Mononuclear cell (primary cell): ENCODE measurements at regions not wholly inside any gene's neighbourhood (a gene's known extent, or its start where the extent isn't known, plus 50 kb on each side); places are given as distances from the start of the nearest gene placed in this dataset.

Experiments
- H3K27me3 ChIP-seq: 2 replicates; pipeline ENCODE4 v1.6.0; 2011; ENCODE audit warnings: low read length, control low read depth; ENCODE audit not compliant: insufficient read depth
- H3K4me1 ChIP-seq: 2 replicates; pipeline ENCODE4 v1.5.1; 2011; ENCODE audit warnings: mild to moderate bottlenecking, low read length, control low read depth; ENCODE audit not compliant: insufficient read depth
- H3K4me3 ChIP-seq: 2 replicates; pipeline ENCODE4 v1.5.1; 2011; ENCODE audit warnings: mild to moderate bottlenecking, low read length, moderate library complexity
- H3K9me3 ChIP-seq: 2 replicates; pipeline ENCODE4 v1.5.1; 2011; ENCODE audit warnings: low read depth, mild to moderate bottlenecking, control low read depth, low read length

- Histone ChIP-seq H3K4me3 (no peak overlapping the region), H3K27me3 (no peaks in the 10 kb centered on the region), H3K4me1 (no peaks in the 10 kb centered on the region), H3K9me3 (peaks cover 17% of the 10 kb centered on the region)
Measured at GRCh38 chr10:20726381-20726780, 170.7 kb downstream of the NEBL start.

- Histone ChIP-seq H3K4me3 (no peak overlapping the region), H3K4me1 (no peaks in the 10 kb centered on the region), H3K9me3 (peaks cover 9% of the 10 kb centered on the region), H3K27me3 (no peaks in the 10 kb centered on the region)
Measured at GRCh38 chr10:20714979-20715378, 182.1 kb downstream of the NEBL start.

GRCh38 chr10:20714518-20714917 lies 182.6 kb downstream of the NEBL start:
- Histone ChIP-seq H3K4me1 (no peaks in the 10 kb centered on the region), H3K9me3 (peaks cover 9% of the 10 kb centered on the region), H3K4me3 (no peak overlapping the region), H3K27me3 (no peaks in the 10 kb centered on the region)

- H3K4me1 ChIP-seq = no peaks in the 10 kb centered on the region
- no peak overlapping the region for H3K4me3 ChIP-seq
- H3K9me3 ChIP-seq = peaks cover 9% of the 10 kb centered on the region
- H3K27me3 ChIP-seq = no peaks in the 10 kb centered on the region
Measured at GRCh38 chr10:20713420-20713819, 183.7 kb downstream of the NEBL start.

GRCh38 chr10:20712774-20713173 lies 184.3 kb downstream of the NEBL start:
- H3K4me1 ChIP-seq = no peaks in the 10 kb centered on the region
- no peak overlapping the region for H3K4me3 ChIP-seq
- peaks cover 9% of the 10 kb centered on the region for H3K9me3 ChIP-seq
- H3K27me3 ChIP-seq = no peaks in the 10 kb centered on the region

- Histone ChIP-seq H3K4me3 (no peak overlapping the region), H3K4me1 (no peaks in the 10 kb centered on the region), H3K27me3 (no peaks in the 10 kb centered on the region), H3K9me3 (no peaks in the 10 kb centered on the region)
Measured at GRCh38 chr10:20709708-20710107, 187.4 kb downstream of the NEBL start.

GRCh38 chr10:20708305-20708704 lies 188.8 kb downstream of the NEBL start:
- no peaks in the 10 kb centered on the region for H3K9me3 ChIP-seq
- no peaks in the 10 kb centered on the region for H3K4me1 ChIP-seq
- no peak overlapping the region for H3K4me3 ChIP-seq
- no peaks in the 10 kb centered on the region for H3K27me3 ChIP-seq

- no peaks in the 10 kb centered on the region for H3K27me3 ChIP-seq
- H3K4me3 ChIP-seq = no peak overlapping the region
- H3K9me3 ChIP-seq = no peaks in the 10 kb centered on the region
- H3K4me1 ChIP-seq = no peaks in the 10 kb centered on the region
Measured at GRCh38 chr10:20707251-20707650, 189.9 kb downstream of the NEBL start.

- Histone ChIP-seq H3K9me3 (peaks cover 4% of the 10 kb centered on the region), H3K4me1 (no peaks in the 10 kb centered on the region), H3K27me3 (no peaks in the 10 kb centered on the region), H3K4me3 (no peak overlapping the region)
Measured at GRCh38 chr10:20698837-20699236, 198.3 kb downstream of the NEBL start.

- Histone ChIP-seq H3K4me3 (no peak overlapping the region), H3K27me3 (no peaks in the 10 kb centered on the region), H3K4me1 (no peaks in the 10 kb centered on the region), H3K9me3 (no peaks in the 10 kb centered on the region)
Measured at GRCh38 chr10:20694296-20694695, 202.8 kb downstream of the NEBL start.

- Histone ChIP-seq H3K27me3 (no peaks in the 10 kb centered on the region), H3K9me3 (no peaks in the 10 kb centered on the region), H3K4me1 (no peaks in the 10 kb centered on the region), H3K4me3 (no peak overlapping the region)
Measured at GRCh38 chr10:20688797-20689544, 208.1 kb downstream of the NEBL start.

GRCh38 chr10:20686015-20686635 lies 211.0 kb downstream of the NEBL start:
- no peak overlapping the region for H3K4me3 ChIP-seq
- no peaks in the 10 kb centered on the region for H3K27me3 ChIP-seq
- H3K9me3 ChIP-seq = no peaks in the 10 kb centered on the region
- H3K4me1 ChIP-seq = no peaks in the 10 kb centered on the region

- no peaks in the 10 kb centered on the region for H3K4me1 ChIP-seq
- no peak overlapping the region for H3K4me3 ChIP-seq
- no peaks in the 10 kb centered on the region for H3K27me3 ChIP-seq
- no peaks in the 10 kb centered on the region for H3K9me3 ChIP-seq
Measured at GRCh38 chr10:20685462-20685861, 211.6 kb downstream of the NEBL start.

- no peak overlapping the region for H3K4me3 ChIP-seq
- no peaks in the 10 kb centered on the region for H3K27me3 ChIP-seq
- H3K4me1 ChIP-seq = no peaks in the 10 kb centered on the region
- H3K9me3 ChIP-seq = no peaks in the 10 kb centered on the region
Measured at GRCh38 chr10:20683345-20683744, 213.8 kb downstream of the NEBL start.

GRCh38 chr10:20682782-20683181 lies 214.3 kb downstream of the NEBL start:
- Histone ChIP-seq H3K9me3 (no peaks in the 10 kb centered on the region), H3K4me1 (no peaks in the 10 kb centered on the region)

GRCh38 chr10:20677340-20677739 lies 219.8 kb downstream of the NEBL start:
- H3K4me3 ChIP-seq = no peak overlapping the region
- H3K4me1 ChIP-seq = no peaks in the 10 kb centered on the region
- H3K27me3 ChIP-seq = no peaks in the 10 kb centered on the region
- no peaks in the 10 kb centered on the region for H3K9me3 ChIP-seq

More at GRCh38 chr10:20682782-20683181, 214.3 kb downstream of the NEBL start:
- Histone ChIP-seq H3K4me3 (no peak overlapping the region), H3K27me3 (no peaks in the 10 kb centered on the region)
